Left ventricle myocardium inferior (tissue), 1 donor: ENCODE measurements at regions not wholly inside any gene's neighbourhood (a gene's known extent, or its start where the extent isn't known, plus 50 kb on each side); places are given as distances from the start of the nearest gene placed in this dataset.
"Not testable (repeated sequence)": the region's sequence is repeated elsewhere in the genome, so short reads cannot be mapped to it uniquely, and the experiment has no call there.

Experiments used
- DNase-seq: peaks from one replicate; pipeline ENCODE4 v3.0.0-alpha.2; 2020
- H3K27ac ChIP-seq: fragments of 200-600 bp; replicated peaks from 2 replicates; pipeline ENCODE4 v1.8.0; 2021
- H3K27me3 ChIP-seq: fragments of 200-600 bp; 2 replicates; pipeline ENCODE4 v1.8.0; 2021; ENCODE audit warnings: low read depth
- H3K36me3 ChIP-seq: fragments of 200-600 bp; 2 replicates; pipeline ENCODE4 v1.8.0; 2021
- H3K4me1 ChIP-seq: fragments of 200-600 bp; 2 replicates; pipeline ENCODE4 v1.8.0; 2021
- H3K4me3 ChIP-seq: fragments of 200-600 bp; 2 replicates; pipeline ENCODE4 v1.8.0; 2021; ENCODE audit warnings: mild to moderate bottlenecking, moderate library complexity
- H3K9me3 ChIP-seq: fragments of 200-600 bp; replicated peaks from 2 replicates; pipeline ENCODE4 v1.8.0; 2021
- CTCF ChIP-seq: fragments of 200-600 bp; IDR thresholded peaks from 2 replicates; pipeline ENCODE4 v1.8.0; 2021; ENCODE audit warnings: antibody characterized with exemption, mild to moderate bottlenecking, borderline replicate concordance
- intact Hi-C: fragments of 100-400 bp; cut with micrococcal nuclease; formaldehyde crosslinking; loops from one replicate; pipeline ENCODE4 v1.11.0; 2022
- donor health status: DM: no; HTN: yes; CAD: no; lungs with severe emphysema.

DNA sequence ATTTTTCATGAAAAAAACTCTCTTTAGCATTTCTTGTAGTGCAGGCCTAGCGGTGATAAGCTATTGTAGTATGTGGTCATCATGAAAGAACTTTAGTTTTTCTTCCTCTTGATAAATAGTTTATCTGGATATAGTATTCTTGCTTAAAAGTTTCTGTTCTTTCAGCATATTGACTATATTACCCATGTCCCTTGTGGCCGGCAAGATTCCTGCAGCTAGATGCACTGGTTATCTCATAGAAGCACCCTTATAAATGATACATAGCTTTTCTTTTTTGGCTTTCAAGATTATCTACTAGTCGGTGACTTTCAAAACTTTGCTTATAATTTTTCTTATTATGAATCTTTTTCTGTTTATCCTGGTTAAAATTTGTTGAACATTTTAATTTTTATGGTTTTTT lies 234.8 kb downstream of the ALG10 start:
- Histone ChIP-seq H3K9me3 (no peaks in the 10 kb centered on the region), H3K27ac (no peak overlapping the region), H3K4me1 (no peaks in the 10 kb centered on the region), H3K27me3 (peaks cover under 1% of the 10 kb centered on the region), H3K4me3 (no peak overlapping the region), H3K36me3 (no peaks in the 10 kb centered on the region)
- intact Hi-C loops: no loop called here
- no peak for DNase-seq
- TF ChIP-seq CTCF: no peak

- DNase-seq, H3K27ac ChIP-seq, H3K36me3 ChIP-seq, H3K9me3 ChIP-seq, intact Hi-C loops, H3K4me3 ChIP-seq, H3K4me1 ChIP-seq: not testable (repeated sequence)
- H3K27me3 ChIP-seq: peaks cover 17% of the 10 kb centered on the region
Measured at GRCh38 chr12:34262140-34262539, 239.8 kb downstream of the ALG10 start.

DNA sequence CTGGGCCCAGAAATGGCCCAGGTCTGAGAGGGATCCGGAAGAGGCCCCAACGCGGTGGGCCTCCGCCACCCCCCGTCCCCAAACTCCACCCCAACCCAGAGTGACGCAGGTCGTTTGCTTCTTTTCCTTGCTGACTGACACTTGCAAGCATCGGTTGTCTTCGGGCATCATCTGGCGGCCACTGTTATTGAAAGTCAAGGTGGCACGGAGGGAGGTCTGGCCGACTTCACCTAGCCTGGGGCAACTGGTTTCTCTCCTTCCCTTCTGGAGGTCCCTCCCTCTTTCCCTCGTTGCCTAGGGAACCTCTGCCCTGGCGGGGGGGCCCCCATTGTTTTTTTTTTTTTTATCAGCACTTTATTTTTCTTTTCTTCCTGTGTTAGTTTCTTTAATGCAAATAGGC lies 241.8 kb downstream of the ALG10 start:
- DNase-seq: no peak
- Histone ChIP-seq H3K36me3 (no peaks in the 10 kb centered on the region), H3K4me3 (no peak overlapping the region), H3K4me1 (no peaks in the 10 kb centered on the region), H3K27me3 (peaks cover 21% of the 10 kb centered on the region), H3K27ac (no peak overlapping the region), H3K9me3 (no peaks in the 10 kb centered on the region)
- intact Hi-C loops: no loop called here
- no peak for TF ChIP-seq CTCF

- H3K4me1 ChIP-seq, H3K4me3 ChIP-seq, intact Hi-C loops, H3K9me3 ChIP-seq, DNase-seq, H3K27ac ChIP-seq, H3K36me3 ChIP-seq: not testable (repeated sequence)
- peaks cover 14% of the 10 kb centered on the region for H3K27me3 ChIP-seq
Measured at GRCh38 chr12:34273703-34274102, 251.4 kb downstream of the ALG10 start.

GRCh38 chr12:34275129-34275528 lies 252.8 kb downstream of the ALG10 start:
- no peak for DNase-seq
- TF ChIP-seq CTCF: no peak
- peaks cover 14% of the 10 kb centered on the region for H3K27me3 ChIP-seq
- no peak overlapping the region for H3K27ac ChIP-seq
- no peaks in the 10 kb centered on the region for H3K36me3 ChIP-seq
- no peaks in the 10 kb centered on the region for H3K4me1 ChIP-seq
- no peak overlapping the region for H3K4me3 ChIP-seq
- intact Hi-C loops: no loop called here
- H3K9me3 ChIP-seq: no peaks in the 10 kb centered on the region

DNA sequence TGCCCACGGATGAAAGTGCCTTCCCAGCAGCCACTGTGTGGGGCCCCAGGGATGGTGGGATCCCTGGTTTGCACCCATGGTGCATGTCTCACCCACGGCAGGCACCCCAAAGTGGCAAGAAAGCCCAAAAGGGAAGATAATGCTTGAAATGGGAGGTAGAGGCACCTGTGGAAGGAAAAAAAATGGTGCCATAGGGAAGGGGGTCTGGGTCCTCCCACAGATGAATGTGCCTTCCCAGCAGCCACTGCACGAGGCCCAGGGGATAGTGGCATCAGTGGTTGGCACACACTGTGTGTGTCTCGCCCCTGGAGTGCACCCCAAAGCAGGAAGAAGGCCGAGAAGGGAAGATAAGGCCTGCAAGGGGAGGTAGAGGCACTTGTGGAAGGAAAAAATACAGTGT lies 264.2 kb downstream of the ALG10 start:
- no peaks in the 10 kb centered on the region for H3K36me3 ChIP-seq
- H3K27ac ChIP-seq: no peak overlapping the region
- DNase-seq: peak; percentile 2
- intact Hi-C loops: no loop called here
- peaks cover 78% of the 10 kb centered on the region for H3K9me3 ChIP-seq
- no peaks in the 10 kb centered on the region for H3K4me1 ChIP-seq
- H3K4me3 ChIP-seq: no peak overlapping the region
- peaks cover 8% of the 10 kb centered on the region for H3K27me3 ChIP-seq
- TF ChIP-seq CTCF: no peak

DNA sequence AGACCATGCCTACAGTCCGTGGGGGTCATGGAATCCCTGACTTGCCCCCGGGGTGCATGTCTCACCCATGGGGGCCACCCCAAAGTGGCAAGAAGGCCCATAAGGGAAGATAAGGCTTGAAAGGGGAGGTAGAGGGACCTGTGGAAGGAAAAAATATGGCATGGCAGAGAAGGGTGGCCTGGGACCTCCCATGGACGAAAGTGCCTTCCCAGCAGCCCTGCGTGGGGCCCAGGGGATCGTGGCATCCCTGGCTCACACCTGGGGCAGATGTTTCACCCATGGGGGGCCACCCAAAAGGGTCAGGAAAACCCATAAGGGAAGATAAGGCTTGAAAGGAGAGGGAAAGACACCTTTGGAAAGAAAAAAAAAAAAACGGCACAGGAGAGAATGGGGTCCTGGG lies 264.6 kb downstream of the ALG10 start:
- intact Hi-C loops: no loop called here
- H3K9me3 ChIP-seq: peaks cover 74% of the 10 kb centered on the region
- H3K27me3 ChIP-seq: peaks cover 8% of the 10 kb centered on the region
- H3K36me3 ChIP-seq: no peaks in the 10 kb centered on the region
- DNase-seq: no peak
- H3K4me1 ChIP-seq: no peaks in the 10 kb centered on the region
- no peak overlapping the region for H3K4me3 ChIP-seq
- no peak overlapping the region for H3K27ac ChIP-seq
- TF ChIP-seq CTCF: no peak
